HCT116 (cell line): ENCODE measurements at regions not wholly inside any gene's neighbourhood (a gene's known extent, or its start where the extent isn't known, plus 50 kb on each side); places are given as distances from the start of the nearest gene placed in this dataset.

ENCODE experiments used
- ATAC-seq: fragments of 200-7000 bp; cut with Tn5 transposase; 2 replicates; pipeline ENCODE4 v1.9.1; 2020; ENCODE audit warnings: mild to moderate bottlenecking, moderate library complexity
- BruUV-seq: library from RNA; stranded (reverse); fragments of 400-500 nt; replicated peaks from 2 replicates; lab custom pipeline; 2021; lab: Mats Ljungman, UMichigan
- CTCF ChIA-PET: fragments of 300-600 bp; sonication (Branson Sonifier 250); formaldehyde crosslinking; loops from one replicate; lab custom pipeline; 2021; ENCODE audit warnings: antibody characterized with exemption; lab: Charles Lee
- POLR2A ChIA-PET: fragments of 300-600, 350-600 bp; sonication (Branson Sonifier 250); formaldehyde crosslinking; loops from one replicate; lab custom pipeline; 2021; ENCODE audit warnings: antibody characterized with exemption; lab: Charles Lee
- RAD21 ChIA-PET, 2 experiments: fragments of 300-600 bp; sonication (Branson Sonifier 250); formaldehyde crosslinking; loops; one replicate each; lab custom pipeline; 2023; ENCODE audit warnings: low total read pairs in 2 of 2; ENCODE audit not compliant: uncharacterized antibody in 2 of 2, unreplicated experiment in 2 of 2, low non-redundant PET in 1 of 2; lab: Charles Lee
- DNase-seq: peaks from one replicate; pipeline ENCODE4 v3.0.0-alpha.2; 2010; ENCODE audit warnings: low read depth, low spot score
- H2AFZ ChIP-seq: fragments of 200-600 bp; shearing (Covaris generic), sonication (generic); 2 replicates; pipeline ENCODE4 v1.6.1; 2017; ENCODE audit warnings: low read depth, mixed run types, mixed read lengths, antibody characterized with exemption, low read length; ENCODE audit not compliant: poor library complexity, severe bottlenecking
- H3K27ac ChIP-seq: 2 replicates; pipeline ENCODE4 v1.5.1; 2012; ENCODE audit warnings: low read depth, low read length
- H3K27me3 ChIP-seq: fragments of 200-600 bp; sonication (generic); 2 replicates; pipeline ENCODE4 v1.6.1; 2016; ENCODE audit warnings: mixed run types, low read length, mixed read lengths; ENCODE audit not compliant: insufficient read depth
- H3K36me3 ChIP-seq, 2 experiments: fragments of 200-500 bp in 1 of 2; fragments of 200-600 bp in 1 of 2; sonication (Bioruptor generic) in 1 of 2; sonication (generic) in 1 of 2; 2 replicates each; pipeline versions ENCODE4 v1.5.1 to v1.6.1; 2014 to 2016; ENCODE audit warnings: low read length in 2 of 2, inconsistent platforms in 1 of 2, mixed read lengths in 1 of 2, mixed run types in 1 of 2; ENCODE audit not compliant: insufficient read depth in 2 of 2, control insufficient read depth in 1 of 2
- H3K4me1 ChIP-seq, 2 experiments: fragments of 200-600 bp in 1 of 2; sonication (generic) in 1 of 2; 2 replicates each; pipeline versions ENCODE4 v1.5.1 to v1.6.1; 2012 to 2017; ENCODE audit warnings: low read length in 2 of 2, inconsistent platforms in 1 of 2, mild to moderate bottlenecking in 1 of 2, mixed read lengths in 1 of 2, mixed run types in 1 of 2, moderate library complexity in 1 of 2; ENCODE audit not compliant: insufficient read depth in 2 of 2, control insufficient read depth in 1 of 2
- H3K4me2 ChIP-seq: fragments of 200-600 bp; sonication (generic); 2 replicates; pipeline ENCODE4 v1.6.1; 2017; ENCODE audit warnings: mixed run types, low read length, mixed read lengths
- H3K4me3 ChIP-seq, 2 experiments: fragments of 200-600 bp in 1 of 2; sonication (generic) in 1 of 2; replicated peaks in 1 of 2; 2 replicates each; pipeline ENCODE4 v1.5.1; 2011 to 2016; ENCODE audit warnings: low read length in 2 of 2, control low read depth in 1 of 2, low read depth in 1 of 2, mild to moderate bottlenecking in 1 of 2, mixed read lengths in 1 of 2, mixed run types in 1 of 2
- H3K79me2 ChIP-seq: fragments of 200-600 bp; sonication (generic); 2 replicates; pipeline ENCODE4 v1.6.1; 2017; ENCODE audit warnings: mild to moderate bottlenecking, mixed run types, low read length, moderate library complexity, mixed read lengths; ENCODE audit not compliant: insufficient read depth
- H3K9ac ChIP-seq: fragments of 200-600 bp; sonication (generic); 2 replicates; pipeline ENCODE4 v1.6.1; 2016; ENCODE audit warnings: low read length, mixed read lengths
- H3K9me2 ChIP-seq: fragments of 200-600 bp; sonication (generic), shearing (Covaris generic); 2 replicates; pipeline ENCODE4 v1.6.1; 2017; ENCODE audit warnings: mixed run types, mild to moderate bottlenecking, moderate library complexity; ENCODE audit not compliant: insufficient read depth
- H3K9me3 ChIP-seq, 2 experiments: fragments of 200-500 bp in 1 of 2; fragments of 200-600 bp in 1 of 2; sonication (Bioruptor generic) in 1 of 2; sonication (generic) in 1 of 2; 2 replicates each; pipeline ENCODE4 v1.6.1; 2014 to 2017; ENCODE audit warnings: low read length in 2 of 2, mixed read lengths in 2 of 2, inconsistent platforms in 1 of 2, low read depth in 1 of 2, mild to moderate bottlenecking in 1 of 2, mixed run types in 1 of 2, moderate library complexity in 1 of 2; ENCODE audit not compliant: control insufficient read depth in 1 of 2, insufficient read depth in 1 of 2
- H4K20me1 ChIP-seq: fragments of 200-600 bp; sonication (generic), shearing (Covaris generic); 2 replicates; pipeline ENCODE4 v1.6.1; 2017; ENCODE audit warnings: mixed run types, mild to moderate bottlenecking, moderate library complexity; ENCODE audit not compliant: insufficient read depth
- CEBPB ChIP-seq: IDR thresholded peaks from 2 replicates; pipeline ENCODE4 v1.6.1; 2012; ENCODE audit warnings: low read depth
- EGR1 ChIP-seq: IDR thresholded peaks from 2 replicates; pipeline ENCODE4 v1.6.1; 2012; ENCODE audit warnings: low read depth
- ELF1 ChIP-seq: IDR thresholded peaks from 2 replicates; pipeline ENCODE4 v1.6.1; 2012; ENCODE audit warnings: low read depth, borderline replicate concordance
- EZH2 ChIP-seq: fragments of 200-600 bp; sonication (generic); IDR thresholded peaks from 2 replicates; pipeline ENCODE4 v1.6.1; 2017; ENCODE audit warnings: antibody characterized with exemption, mixed run types
- RAD21 ChIP-seq: IDR thresholded peaks from 2 replicates; pipeline ENCODE4 v1.6.1; 2012; ENCODE audit warnings: low read depth, mild to moderate bottlenecking
- SIN3A ChIP-seq: IDR thresholded peaks from 2 replicates; pipeline ENCODE4 v1.6.1; 2012; ENCODE audit warnings: low read depth
- TCF7L2 ChIP-seq: IDR thresholded peaks from 2 replicates; pipeline ENCODE4 v1.7.0; 2011; ENCODE audit warnings: borderline replicate concordance, inconsistent platforms; ENCODE audit not compliant: insufficient read depth, insufficient read length; ENCODE audit errors: extremely low read depth
- YY1 ChIP-seq: IDR thresholded peaks from 2 replicates; pipeline ENCODE4 v1.6.1; 2011; ENCODE audit warnings: low read length, low read depth, moderate library complexity, mild to moderate bottlenecking; ENCODE audit not compliant: insufficient replicate concordance; ENCODE audit errors: extremely low read depth
- intact Hi-C: fragments of 100-400 bp; cut with micrococcal nuclease; formaldehyde crosslinking; loops from 2 replicates; pipeline ENCODE4 v1.10.0; 2022
- TF ChIP-seq, protein P1 (sequence below): IDR thresholded peaks from 2 replicates; pipeline ENCODE4 v1.6.1; 2012
- TF ChIP-seq, protein P2 (sequence below): IDR thresholded peaks from 2 replicates; pipeline ENCODE4 v1.6.1; 2012
- TF ChIP-seq, protein P3 (sequence below): IDR thresholded peaks from 2 replicates; pipeline ENCODE4 v1.6.1; 2011; ENCODE audit warnings: mild to moderate bottlenecking, low read length, moderate library complexity; ENCODE audit not compliant: insufficient replicate concordance; ENCODE audit errors: extremely low read depth

DNA sequence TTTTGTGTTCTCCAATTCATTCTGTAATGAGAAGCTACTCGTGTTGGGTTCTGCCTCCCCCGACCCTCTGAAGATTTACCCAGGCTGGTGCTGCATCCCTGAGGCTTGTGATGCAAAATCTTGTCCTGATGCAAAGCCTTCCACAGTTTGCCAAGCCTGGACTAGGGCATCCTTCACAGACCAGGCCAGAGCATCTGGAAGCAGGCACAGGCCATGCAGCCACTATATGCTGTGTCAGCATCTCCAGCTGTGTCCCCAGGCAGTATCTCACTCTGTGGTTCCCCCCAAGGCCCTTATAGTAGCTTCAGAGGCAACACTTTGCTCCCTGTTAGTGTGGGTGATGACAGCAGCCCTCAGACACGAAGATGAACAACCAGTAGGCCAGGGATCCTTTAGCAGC is 77.3 kb upstream of the RCN1 start:
- Histone ChIP-seq H3K4me2 (no peak overlapping the region), H3K27ac (no peak overlapping the region), H2AFZ (no peak overlapping the region), H3K36me3 (no peaks in the 10 kb centered on the region), H3K27me3 (peaks cover 51% of the 10 kb centered on the region), H3K79me2 (no peaks in the 10 kb centered on the region), H3K9me2 (0 out of 2 replicates have a peak, but pooled peaks cover 3% of the 10 kb centered on the region), H3K9ac (no peak overlapping the region), H4K20me1 (no peaks in the 10 kb centered on the region), H3K4me1 (no peaks in the 10 kb centered on the region), H3K4me3 (no peak overlapping the region), H3K9me3 (no peaks in the 10 kb centered on the region)
- no TSS peak for BruUV-seq
- ATAC-seq (no peak), DNase-seq (no peak)
- ChIA-PET POLR2A (no interaction called here), RAD21 (no interaction called here), CTCF (no interaction called here)
- intact Hi-C loops: no loop called here
- TF ChIP-seq EGR1 (no peak), YY1 (no peak), EZH2 (no peak), SIN3A (no peak), CEBPB (no peak), TCF7L2 (no peak), RAD21 (no peak), ELF1 (no peak)
- TF ChIP-seq, protein P1, sequence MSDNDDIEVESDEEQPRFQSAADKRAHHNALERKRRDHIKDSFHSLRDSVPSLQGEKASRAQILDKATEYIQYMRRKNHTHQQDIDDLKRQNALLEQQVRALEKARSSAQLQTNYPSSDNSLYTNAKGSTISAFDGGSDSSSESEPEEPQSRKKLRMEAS: no peak
- TF ChIP-seq, protein P2, sequence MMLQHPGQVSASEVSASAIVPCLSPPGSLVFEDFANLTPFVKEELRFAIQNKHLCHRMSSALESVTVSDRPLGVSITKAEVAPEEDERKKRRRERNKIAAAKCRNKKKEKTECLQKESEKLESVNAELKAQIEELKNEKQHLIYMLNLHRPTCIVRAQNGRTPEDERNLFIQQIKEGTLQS: no peak
- TF ChIP-seq, protein P3, sequence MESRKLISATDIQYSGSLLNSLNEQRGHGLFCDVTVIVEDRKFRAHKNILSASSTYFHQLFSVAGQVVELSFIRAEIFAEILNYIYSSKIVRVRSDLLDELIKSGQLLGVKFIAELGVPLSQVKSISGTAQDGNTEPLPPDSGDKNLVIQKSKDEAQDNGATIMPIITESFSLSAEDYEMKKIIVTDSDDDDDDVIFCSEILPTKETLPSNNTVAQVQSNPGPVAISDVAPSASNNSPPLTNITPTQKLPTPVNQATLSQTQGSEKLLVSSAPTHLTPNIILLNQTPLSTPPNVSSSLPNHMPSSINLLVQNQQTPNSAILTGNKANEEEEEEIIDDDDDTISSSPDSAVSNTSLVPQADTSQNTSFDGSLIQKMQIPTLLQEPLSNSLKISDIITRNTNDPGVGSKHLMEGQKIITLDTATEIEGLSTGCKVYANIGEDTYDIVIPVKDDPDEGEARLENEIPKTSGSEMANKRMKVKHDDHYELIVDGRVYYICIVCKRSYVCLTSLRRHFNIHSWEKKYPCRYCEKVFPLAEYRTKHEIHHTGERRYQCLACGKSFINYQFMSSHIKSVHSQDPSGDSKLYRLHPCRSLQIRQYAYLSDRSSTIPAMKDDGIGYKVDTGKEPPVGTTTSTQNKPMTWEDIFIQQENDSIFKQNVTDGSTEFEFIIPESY: no peak
